SK-N-MC (cell line): ENCODE measurements at regions not wholly inside any gene's neighbourhood (a gene's known extent, or its start where the extent isn't known, plus 50 kb on each side); places are given as distances from the start of the nearest gene placed in this dataset.

Experiments
- EZH2 ChIP-seq: fragments of 200-600 bp; sonication (generic); IDR thresholded peaks from one replicate; pipeline ENCODE4 v1.6.1; 2017; ENCODE audit warnings: antibody characterized with exemption
- FOXP2 ChIP-seq: optimal IDR thresholded peaks from 2 replicates; pipeline ENCODE3; 2011; ENCODE audit warnings: mild to moderate bottlenecking, moderate library complexity; ENCODE audit not compliant: insufficient read depth; ENCODE audit errors: extremely low read length, control extremely low read depth
- POLR2AphosphoS5 ChIP-seq: IDR thresholded peaks from 2 replicates; pipeline ENCODE4 v1.6.1; 2012; ENCODE audit warnings: mild to moderate bottlenecking, low read depth, low read length, borderline replicate concordance

- no peak for TF ChIP-seq EZH2
- TF ChIP-seq FOXP2, result no peak
- TF ChIP-seq POLR2AphosphoS5, result no peak
Measured at GRCh38 chr1:221823149-221823548, 81.3 kb upstream of the DUSP10 start.
